ENCODE measurements at regions not wholly inside any gene's neighbourhood (a gene's known extent, or its start where the extent isn't known, plus 50 kb on each side); places are given as distances from the start of the nearest gene placed in this dataset.
A peak's percentile ranks its signal among the peaks of the same experiment; 100 is the strongest.

GRCh38 chr10:128221807-128222206 is 95.6 kb upstream of the MKI67 start:
- no peak for DNase-seq (ENCODE audit: low spot score)

DNA sequence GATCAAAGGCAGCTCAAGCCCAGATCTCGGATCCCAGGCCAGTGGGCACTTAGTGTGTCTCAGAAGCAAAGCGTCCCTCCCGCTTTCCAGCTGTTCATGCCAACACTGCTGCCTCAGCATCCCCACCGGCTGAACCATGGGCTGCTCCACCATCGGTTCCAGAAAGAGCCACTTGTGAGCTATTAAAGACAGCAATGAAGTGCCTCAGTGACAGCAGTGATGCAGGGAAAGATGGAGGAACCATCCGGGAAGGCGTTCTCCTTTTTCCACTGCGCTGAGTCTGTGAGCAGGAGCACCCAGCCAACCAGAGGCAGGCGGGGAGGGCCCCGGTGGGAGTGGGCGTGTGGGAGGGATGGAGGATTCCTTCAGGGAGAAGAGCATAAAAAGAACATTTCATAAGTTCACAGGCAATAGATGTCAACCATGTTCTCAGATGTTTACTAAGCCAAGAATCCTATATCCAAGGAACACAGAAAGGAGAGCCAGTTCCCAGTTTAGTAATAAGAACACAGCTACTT is 96.2 kb upstream of the MKI67 start:
- no peak for DNase-seq (ENCODE audit: low spot score)

- no peak for DNase-seq (ENCODE audit: low spot score)
Measured at GRCh38 chr10:128230401-128230800, 104.2 kb upstream of the MKI67 start.

DNA sequence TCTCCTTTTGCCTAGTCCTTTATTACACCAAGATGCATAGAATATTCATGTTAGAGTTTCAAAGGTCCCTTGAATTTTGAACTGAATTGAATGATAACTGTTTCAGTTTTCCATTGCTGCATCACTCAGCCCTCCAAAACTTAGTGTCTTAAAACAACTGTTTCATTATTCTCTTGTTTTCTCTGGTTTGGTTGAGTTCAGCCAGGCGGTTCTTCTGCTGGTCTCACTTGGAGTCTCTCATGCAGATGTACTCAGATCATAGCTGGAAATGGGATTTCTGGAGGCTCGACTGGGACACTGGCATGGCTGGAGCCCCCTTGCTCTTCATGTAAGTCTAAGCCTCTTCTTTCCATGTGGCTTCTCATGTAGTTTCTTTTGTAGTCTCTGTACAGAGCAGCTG is 107.2 kb upstream of the MKI67 start:
- no peak for DNase-seq (ENCODE audit: low spot score)

GRCh38 chr10:128237710-128238109 is 111.5 kb upstream of the MKI67 start:
- DNase-seq (ENCODE audit: low spot score) = no peak

- no peak for DNase-seq (ENCODE audit: low spot score)
Measured at GRCh38 chr10:128241023-128241422, 114.8 kb upstream of the MKI67 start.

- DNase-seq (ENCODE audit: low spot score) = no peak
Measured at GRCh38 chr10:128242641-128243040, 116.4 kb upstream of the MKI67 start.

DNA sequence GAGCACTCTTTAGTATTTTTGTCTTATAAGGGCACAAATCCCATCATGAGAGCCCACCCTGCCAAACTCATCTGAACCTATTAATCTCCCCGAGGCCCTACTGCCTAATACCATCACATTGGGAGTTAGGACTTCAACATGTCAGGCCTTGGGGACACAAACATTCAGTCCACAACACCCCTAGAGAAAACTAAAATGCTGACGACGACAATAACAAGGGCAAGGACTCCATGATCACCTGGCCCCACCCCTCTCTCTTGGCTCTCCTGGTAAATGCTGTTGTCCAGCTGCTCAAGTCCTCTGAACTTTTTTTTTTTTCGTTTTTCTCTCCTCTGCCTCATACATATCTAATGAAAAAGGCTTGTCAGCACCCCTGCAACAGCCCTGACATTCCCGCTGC is 118.8 kb upstream of the MKI67 start:
- DNase-seq (ENCODE audit: low spot score) = no peak

DNA sequence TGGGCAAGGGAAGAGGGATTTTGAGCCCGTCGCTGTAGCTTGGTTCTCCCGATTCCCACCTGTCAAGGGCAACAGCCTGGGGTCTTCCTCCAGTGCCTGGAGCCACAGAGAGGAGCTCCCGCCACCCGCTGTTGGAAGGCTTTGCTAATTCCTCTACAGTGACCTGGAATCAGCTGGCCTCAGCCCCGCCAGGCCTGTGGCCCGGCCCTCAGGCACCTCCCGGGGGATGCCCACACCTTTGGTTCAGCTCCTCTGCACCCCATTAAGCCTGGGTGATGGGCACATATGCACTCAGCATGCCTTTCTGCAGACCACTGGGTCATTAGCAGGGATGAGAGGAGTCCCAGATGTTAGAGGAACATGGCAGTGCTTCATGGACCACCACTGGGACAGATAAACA is 121.4 kb upstream of the MKI67 start:
- no peak for DNase-seq (ENCODE audit: low spot score)

DNA sequence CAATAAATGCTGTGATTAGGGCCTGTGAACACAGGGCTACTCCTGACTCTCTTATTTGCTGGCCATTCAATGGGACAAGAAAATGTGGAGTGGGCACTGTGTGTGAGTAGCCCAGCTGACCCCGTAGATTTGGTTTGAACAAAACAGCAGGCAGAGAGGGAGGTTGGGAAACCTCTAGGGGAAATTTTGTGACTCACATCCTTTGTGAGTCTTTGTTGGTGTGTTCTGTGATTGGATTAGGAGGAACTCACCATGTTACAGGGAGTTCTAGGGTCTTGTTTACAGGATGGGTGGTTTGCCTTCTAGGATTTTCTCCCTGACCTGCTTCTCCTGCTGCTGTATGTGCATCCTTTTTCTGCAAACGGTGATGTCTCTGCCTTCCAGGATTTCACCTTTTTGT is 128.3 kb upstream of the MKI67 start:
- DNase-seq (ENCODE audit: low spot score) = no peak

DNA sequence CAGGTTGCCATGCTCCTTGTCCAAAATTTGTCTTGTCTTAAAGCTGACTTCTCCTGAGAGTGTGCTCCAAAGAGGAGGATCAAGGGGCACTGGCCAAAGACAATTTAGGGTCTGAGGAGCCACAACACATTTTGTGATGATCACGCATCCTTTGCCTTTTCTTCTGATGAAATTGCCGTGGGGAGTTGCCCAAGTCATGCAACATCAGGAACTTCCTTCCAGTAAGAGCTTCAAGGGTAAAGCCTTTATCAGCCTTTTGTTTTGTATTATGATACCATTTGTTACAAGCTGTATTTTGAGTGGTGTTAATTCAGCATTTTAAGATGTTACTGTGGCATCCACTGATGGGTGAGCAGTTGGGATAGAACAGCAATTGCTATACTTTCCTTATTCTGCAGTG is 131.2 kb upstream of the MKI67 start:
- DNase-seq (ENCODE audit: low spot score) = no peak

DNA sequence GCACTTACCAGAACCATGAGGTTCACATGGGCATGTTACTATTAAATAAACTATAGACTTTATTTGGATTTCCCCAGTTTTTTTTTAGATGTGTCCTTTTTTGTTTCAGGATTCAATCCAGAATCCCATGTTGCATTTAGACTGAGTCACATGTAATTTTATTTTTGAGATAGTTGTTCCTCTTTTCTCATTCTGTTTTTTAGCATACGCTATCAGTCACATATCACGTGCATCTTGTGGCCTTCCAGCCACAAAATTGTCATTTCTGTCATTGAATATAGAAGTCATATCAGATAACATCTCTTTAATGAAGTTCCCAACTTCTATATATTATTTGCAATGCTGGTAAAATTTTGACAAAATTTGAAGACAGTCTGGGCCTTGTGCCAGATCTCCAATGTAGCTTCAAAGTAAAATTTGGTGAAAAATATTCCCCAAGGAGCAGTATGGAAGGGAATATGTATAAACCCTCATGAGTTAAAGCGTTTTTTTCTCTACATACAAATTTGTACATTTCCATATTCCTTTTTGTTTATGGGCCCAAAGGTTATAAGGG is 132.3 kb upstream of the MKI67 start:
- no peak for DNase-seq (ENCODE audit: low spot score)

GRCh38 chr10:128263891-128264688 is 137.9 kb upstream of the MKI67 start:
- DNase-seq (ENCODE audit: low spot score) = peak; percentile 52

DNA sequence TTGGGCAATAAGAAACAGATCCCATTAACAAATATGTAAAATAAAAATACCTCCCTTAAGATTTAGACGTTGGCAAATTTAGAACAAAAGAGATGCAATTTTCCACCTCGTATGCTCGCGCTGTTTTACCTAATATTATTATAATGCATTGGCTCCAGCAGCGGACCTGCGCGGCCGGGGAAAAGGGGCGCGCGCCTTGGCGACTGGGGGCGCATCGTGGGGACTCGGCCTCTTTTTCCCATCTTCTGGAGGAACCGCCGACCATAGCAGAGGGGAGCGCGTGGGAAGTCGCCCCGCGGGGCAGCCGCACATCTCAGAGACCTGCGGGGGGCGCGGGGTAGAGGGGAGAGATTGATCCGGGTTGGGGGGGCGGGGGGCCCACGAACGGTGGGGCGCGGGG is 139.4 kb upstream of the MKI67 start:
- DNase-seq (ENCODE audit: low spot score) = no peak

DNA sequence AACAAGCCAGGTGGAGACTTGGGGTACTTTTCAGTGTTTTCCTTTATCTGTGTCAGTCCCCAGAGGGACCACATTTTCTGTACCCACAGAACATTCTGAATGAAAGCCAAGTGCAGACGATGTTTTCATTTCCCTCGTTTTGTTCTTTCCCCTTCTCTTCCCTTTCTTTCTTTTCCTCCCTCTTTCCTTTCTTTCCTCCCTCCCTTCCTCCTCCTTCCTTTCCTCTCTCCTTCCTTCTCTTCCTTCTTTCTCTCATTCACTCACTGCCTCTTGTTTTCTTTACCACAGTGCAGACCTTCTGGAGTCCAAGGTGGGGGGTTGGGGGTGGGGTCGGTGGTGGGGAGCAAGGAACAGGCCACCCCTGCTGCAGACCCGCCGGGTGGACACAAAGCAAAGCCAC is 141.4 kb upstream of the MKI67 start:
- no peak for DNase-seq (ENCODE audit: low spot score)

DNA sequence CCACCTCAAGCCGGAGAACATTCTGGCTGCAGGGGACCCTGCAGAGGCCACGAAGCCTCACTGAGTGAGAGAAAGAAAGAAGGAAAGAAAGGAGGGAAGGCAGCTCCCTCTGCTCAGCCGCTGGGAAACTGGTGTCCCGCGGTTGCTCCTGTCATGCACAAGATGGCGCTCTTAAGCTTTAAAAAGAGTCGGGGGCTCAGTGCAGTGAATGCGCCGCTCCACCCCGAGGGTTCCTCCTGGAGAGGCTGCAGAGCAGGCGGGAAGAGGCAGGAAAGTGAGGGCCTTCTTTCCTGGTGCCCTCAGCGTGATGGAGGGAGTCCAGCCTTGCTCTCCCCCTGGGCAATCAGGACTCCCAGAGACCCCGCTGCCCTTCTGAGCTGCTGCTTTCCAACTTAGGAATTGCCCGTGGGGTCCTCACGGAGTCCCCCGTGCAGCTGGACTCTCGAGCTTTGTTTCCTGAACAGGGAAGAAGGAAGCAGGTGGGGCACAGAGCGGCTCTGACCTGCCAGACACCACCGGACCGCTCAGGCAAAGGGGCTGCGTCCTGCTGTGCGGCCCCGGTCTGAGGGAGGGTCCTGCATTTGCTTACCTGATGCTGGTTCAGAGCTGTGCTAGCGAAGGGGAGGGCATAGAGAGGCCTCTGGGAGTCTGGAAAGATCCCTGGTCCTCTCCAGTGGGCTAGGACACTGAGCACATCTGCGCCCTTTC is 141.9 kb upstream of the MKI67 start:
- peak; percentile 34 for DNase-seq (ENCODE audit: low spot score)

- peak; percentile 9 for DNase-seq (ENCODE audit: low spot score)
Measured at GRCh38 chr10:128274938-128275337, 148.7 kb upstream of the MKI67 start.

- DNase-seq (ENCODE audit: low spot score) = no peak
Measured at GRCh38 chr10:128275388-128276177, 149.4 kb upstream of the MKI67 start.

DNA sequence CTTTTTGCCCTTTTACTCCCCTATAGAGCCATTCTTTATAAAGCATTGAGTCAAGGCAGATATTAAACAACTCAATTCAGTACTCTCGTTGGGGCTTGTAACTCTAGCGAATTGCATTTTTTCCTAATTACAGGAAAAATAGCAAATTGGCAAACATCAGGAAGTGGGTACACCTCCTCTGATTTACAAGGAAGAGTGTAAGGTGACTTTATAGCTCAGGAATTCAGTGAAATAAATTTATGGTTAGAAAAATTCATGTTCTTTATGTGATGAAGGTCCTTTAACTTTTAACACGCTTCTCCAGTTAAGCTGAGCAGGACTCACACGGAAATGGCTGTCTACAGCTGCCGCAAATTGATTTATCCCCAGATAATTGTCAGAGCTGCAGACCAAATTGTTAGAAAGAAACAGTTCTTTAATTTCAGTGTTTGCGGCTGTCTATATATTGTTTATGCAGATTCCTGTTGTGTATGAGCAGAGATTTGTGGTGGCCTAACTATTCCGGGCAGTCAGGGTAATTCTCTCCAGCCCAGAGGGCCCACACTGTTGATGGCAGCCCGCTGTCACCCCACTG is 151.1 kb upstream of the MKI67 start:
- DNase-seq (ENCODE audit: low spot score) = no peak

- no peak for DNase-seq (ENCODE audit: low spot score)
Measured at GRCh38 chr10:128278362-128278761, 152.1 kb upstream of the MKI67 start.

DNA sequence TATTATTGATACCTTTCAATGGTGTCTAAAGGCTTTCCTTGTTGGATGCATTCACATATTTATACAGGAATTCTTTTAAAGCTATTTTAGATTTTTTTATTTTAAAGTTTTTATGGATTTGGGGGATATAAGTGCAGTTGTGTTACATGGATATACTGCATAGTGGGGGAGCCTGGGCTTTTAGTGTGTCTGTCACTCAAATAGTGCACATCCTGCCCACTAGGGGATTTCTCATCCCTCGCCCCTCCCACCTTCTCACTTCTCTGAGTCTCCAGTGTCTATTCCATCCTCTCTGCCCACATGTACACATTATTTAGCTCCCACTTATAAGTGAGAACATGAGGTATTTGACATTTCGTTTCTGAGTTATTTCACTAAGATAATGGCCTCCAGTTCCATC is 154.0 kb upstream of the MKI67 start:
- DNase-seq (ENCODE audit: low spot score) = no peak

- DNase-seq (ENCODE audit: low spot score) = no peak
Measured at GRCh38 chr10:128281343-128281742, 155.1 kb upstream of the MKI67 start.

Data from cerebellar cortex (tissue), 1 donor.